HEK293 (cell line): ENCODE measurements at regions not wholly inside any gene's neighbourhood (a gene's known extent, or its start where the extent isn't known, plus 50 kb on each side); places are given as distances from the start of the nearest gene placed in this dataset.

Source experiments
- CTCF ChIA-PET: fragments of 350-600 bp; formaldehyde crosslinking; extraction: SDS; loops from one replicate; lab custom pipeline; 2021; ENCODE audit warnings: antibody characterized with exemption; lab: Yijun Ruan, JAX
- POLR2A ChIA-PET: fragments of 300-600 bp; formaldehyde crosslinking; extraction: SDS; loops from one replicate; lab custom pipeline; 2020; ENCODE audit warnings: antibody characterized with exemption, inconsistent platforms; lab: Yijun Ruan, JAX
- H3K27ac ChIP-seq: fragments of 200-500 bp; sonication (Bioruptor generic); 2 replicates; pipeline ENCODE4 v1.5.1; 2014; ENCODE audit warnings: low read depth, low read length, control low read depth, inconsistent platforms; ENCODE audit errors: extremely low read depth
- H3K36me3 ChIP-seq, 2 experiments: fragments of 200-500 bp in 1 of 2; sonication (Bioruptor generic) in 1 of 2; 1 replicate in 1 of 2; 2 replicates in 1 of 2; pipeline ENCODE4 v1.5.1; 2014 to 2017; ENCODE audit warnings: inconsistent platforms in 2 of 2, low read length in 2 of 2; ENCODE audit not compliant: control insufficient read depth in 2 of 2, insufficient read depth in 1 of 2
- H3K4me1 ChIP-seq: fragments of 200-500 bp; sonication (Bioruptor generic); 2 replicates; pipeline ENCODE4 v1.5.1; 2014; ENCODE audit warnings: mild to moderate bottlenecking, low read length, inconsistent platforms; ENCODE audit not compliant: control insufficient read depth, insufficient read depth
- H3K4me3 ChIP-seq: 2 replicates; pipeline ENCODE4 v1.5.1; 2011; ENCODE audit warnings: low read depth, mild to moderate bottlenecking, control low read depth, low read length, moderate library complexity
- H3K9me3 ChIP-seq: fragments of 200-500 bp; sonication (Bioruptor generic); 2 replicates; pipeline ENCODE4 v1.5.1; 2014; ENCODE audit warnings: low read depth, low read length, inconsistent platforms; ENCODE audit not compliant: control insufficient read depth, insufficient read depth
- ATF2 ChIP-seq: fragments of 450-650 bp; formaldehyde crosslinking; IDR thresholded peaks from 2 replicates; pipeline ENCODE4 v1.5.1; 2016; ENCODE audit warnings: missing biosample characterization, missing genetic modification characterization, low read depth
- BCL11A ChIP-seq: fragments of 450-650 bp; formaldehyde crosslinking; IDR thresholded peaks from 2 replicates; pipeline ENCODE4 v1.5.1; 2016; ENCODE audit warnings: low read depth, missing biosample characterization, missing genetic modification characterization
- EGR2 ChIP-seq: fragments of 450-650 bp; formaldehyde crosslinking; IDR thresholded peaks from 2 replicates; pipeline ENCODE4 v1.5.1; 2016; ENCODE audit warnings: low read depth, missing biosample characterization, missing genetic modification characterization
- KLF7 ChIP-seq: fragments of 450-650 bp; formaldehyde crosslinking; IDR thresholded peaks from 2 replicates; pipeline ENCODE4 v1.5.1; 2016; ENCODE audit warnings: missing biosample characterization, missing genetic modification characterization, borderline replicate concordance
- PRDM1 ChIP-seq: fragments of 450-650 bp; formaldehyde crosslinking; IDR thresholded peaks from 2 replicates; pipeline ENCODE4; 2016; ENCODE audit warnings: missing biosample characterization, missing genetic modification characterization
- PRDM2 ChIP-seq: fragments of 450-650 bp; formaldehyde crosslinking; IDR thresholded peaks from 2 replicates; pipeline ENCODE4 v1.5.1; 2016; ENCODE audit warnings: missing biosample characterization, missing genetic modification characterization, borderline replicate concordance
- SALL2 ChIP-seq: fragments of 450-650 bp; formaldehyde crosslinking; IDR thresholded peaks from 2 replicates; pipeline ENCODE4 v1.5.0; 2017; ENCODE audit warnings: missing biosample characterization, mild to moderate bottlenecking, missing genetic modification characterization, borderline replicate concordance
- ZNF132 ChIP-seq: fragments of 450-650 bp; formaldehyde crosslinking; IDR thresholded peaks from 2 replicates; pipeline ENCODE4 v1.5.1; 2017; ENCODE audit warnings: missing biosample characterization, missing genetic modification characterization, borderline replicate concordance
- ZNF157 ChIP-seq: fragments of 450-650 bp; formaldehyde crosslinking; IDR thresholded peaks from 2 replicates; pipeline ENCODE4 v1.5.1; 2016; ENCODE audit warnings: missing biosample characterization, missing genetic modification characterization
- ZNF19 ChIP-seq: fragments of 450-650 bp; formaldehyde crosslinking; IDR thresholded peaks from 2 replicates; pipeline ENCODE4; 2016; ENCODE audit warnings: missing biosample characterization, missing genetic modification characterization, low read depth
- ZNF398 ChIP-seq: fragments of 450-650 bp; formaldehyde crosslinking; IDR thresholded peaks from 2 replicates; pipeline ENCODE4 v1.5.1; 2017; ENCODE audit warnings: missing biosample characterization, missing genetic modification characterization
- ZNF404 ChIP-seq: fragments of 450-650 bp; formaldehyde crosslinking; IDR thresholded peaks from 2 replicates; pipeline ENCODE4 v1.5.1; 2017; ENCODE audit warnings: missing biosample characterization, missing genetic modification characterization
- ZNF623 ChIP-seq: fragments of 450-650 bp; formaldehyde crosslinking; IDR thresholded peaks from 2 replicates; pipeline ENCODE4 v1.5.1; 2016; ENCODE audit warnings: missing biosample characterization, missing genetic modification characterization
- ZNF776 ChIP-seq: fragments of 450-650 bp; formaldehyde crosslinking; IDR thresholded peaks from 2 replicates; pipeline ENCODE4 v1.5.0; 2017; ENCODE audit warnings: missing biosample characterization, missing genetic modification characterization, borderline replicate concordance
- TF ChIP-seq, protein P1 (sequence below): fragments of 450-650 bp; formaldehyde crosslinking; IDR thresholded peaks from 2 replicates; pipeline ENCODE4 v1.5.1; 2016; ENCODE audit warnings: missing biosample characterization, missing genetic modification characterization
- TF ChIP-seq, protein P2 (sequence below): fragments of 450-650 bp; formaldehyde crosslinking; IDR thresholded peaks from 2 replicates; pipeline ENCODE4 v1.5.1; 2017; ENCODE audit warnings: missing biosample characterization, missing genetic modification characterization
- TF ChIP-seq, protein P3 (sequence below): fragments of 450-650 bp; IDR thresholded peaks from 2 replicates; pipeline ENCODE4 v1.5.1; 2018; ENCODE audit warnings: missing biosample characterization, missing genetic modification characterization

GRCh38 chr11:44377121-44377520 lies 67.2 kb upstream of the ALX4 start (continued):
- TF ChIP-seq PRDM2 (tag by site-specific recombination): no peak
- TF ChIP-seq, protein P1, sequence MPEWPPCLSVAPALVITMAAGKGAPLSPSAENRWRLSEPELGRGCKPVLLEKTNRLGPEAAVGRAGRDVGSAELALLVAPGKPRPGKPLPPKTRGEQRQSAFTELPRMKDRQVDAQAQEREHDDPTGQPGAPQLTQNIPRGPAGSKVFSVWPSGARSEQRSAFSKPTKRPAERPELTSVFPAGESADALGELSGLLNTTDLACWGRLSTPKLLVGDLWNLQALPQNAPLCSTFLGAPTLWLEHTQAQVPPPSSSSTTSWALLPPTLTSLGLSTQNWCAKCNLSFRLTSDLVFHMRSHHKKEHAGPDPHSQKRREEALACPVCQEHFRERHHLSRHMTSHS (tag by site-specific recombination): no peak
- TF ChIP-seq PRDM1 (tag by site-specific recombination): no peak
- TF ChIP-seq, protein P2, sequence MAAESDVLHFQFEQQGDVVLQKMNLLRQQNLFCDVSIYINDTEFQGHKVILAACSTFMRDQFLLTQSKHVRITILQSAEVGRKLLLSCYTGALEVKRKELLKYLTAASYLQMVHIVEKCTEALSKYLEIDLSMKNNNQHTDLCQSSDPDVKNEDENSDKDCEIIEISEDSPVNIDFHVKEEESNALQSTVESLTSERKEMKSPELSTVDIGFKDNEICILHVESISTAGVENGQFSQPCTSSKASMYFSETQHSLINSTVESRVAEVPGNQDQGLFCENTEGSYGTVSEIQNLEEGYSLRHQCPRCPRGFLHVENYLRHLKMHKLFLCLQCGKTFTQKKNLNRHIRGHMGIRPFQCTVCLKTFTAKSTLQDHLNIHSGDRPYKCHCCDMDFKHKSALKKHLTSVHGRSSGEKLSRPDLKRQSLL (tag by site-specific recombination): no peak

DNA sequence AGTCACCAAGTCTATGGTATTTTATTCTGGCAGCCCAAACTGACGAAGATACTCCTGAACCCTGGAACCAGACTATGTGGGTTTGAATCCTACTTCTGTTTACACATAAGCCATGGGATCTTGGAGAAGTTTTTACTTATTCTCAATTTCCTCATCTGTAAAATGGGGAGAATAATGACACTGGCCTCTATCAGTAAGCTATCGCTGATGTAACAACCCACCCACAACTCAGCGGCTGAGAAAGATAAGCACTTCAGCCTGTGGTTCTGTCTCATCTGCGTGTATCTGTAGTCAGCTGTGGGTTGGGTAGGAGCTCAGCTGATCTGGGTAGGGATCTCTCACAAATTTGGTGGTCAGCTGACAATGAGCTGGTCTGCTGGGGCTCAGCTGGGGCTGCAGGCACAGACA lies 68.0 kb upstream of the ALX4 start:
- H3K4me1 ChIP-seq: no peaks in the 10 kb centered on the region
- H3K27ac ChIP-seq: no peak overlapping the region
- H3K36me3 ChIP-seq: no peaks in the 10 kb centered on the region
- TF ChIP-seq ZNF776 (tag by site-specific recombination): no peak
- no peak for TF ChIP-seq ZNF398
- no peak for TF ChIP-seq ZNF132 (tag by site-specific recombination)
- TF ChIP-seq ZNF19 (tag by site-specific recombination): no peak
- TF ChIP-seq ZNF623 (tag by site-specific recombination): no peak
- no peak for TF ChIP-seq ZNF404
- TF ChIP-seq KLF7 (tag by site-specific recombination): no peak
- TF ChIP-seq, protein P3, sequence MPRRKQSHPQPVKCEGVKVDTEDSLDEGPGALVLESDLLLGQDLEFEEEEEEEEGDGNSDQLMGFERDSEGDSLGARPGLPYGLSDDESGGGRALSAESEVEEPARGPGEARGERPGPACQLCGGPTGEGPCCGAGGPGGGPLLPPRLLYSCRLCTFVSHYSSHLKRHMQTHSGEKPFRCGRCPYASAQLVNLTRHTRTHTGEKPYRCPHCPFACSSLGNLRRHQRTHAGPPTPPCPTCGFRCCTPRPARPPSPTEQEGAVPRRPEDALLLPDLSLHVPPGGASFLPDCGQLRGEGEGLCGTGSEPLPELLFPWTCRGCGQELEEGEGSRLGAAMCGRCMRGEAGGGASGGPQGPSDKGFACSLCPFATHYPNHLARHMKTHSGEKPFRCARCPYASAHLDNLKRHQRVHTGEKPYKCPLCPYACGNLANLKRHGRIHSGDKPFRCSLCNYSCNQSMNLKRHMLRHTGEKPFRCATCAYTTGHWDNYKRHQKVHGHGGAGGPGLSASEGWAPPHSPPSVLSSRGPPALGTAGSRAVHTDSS (tag by site-specific recombination): no peak
- no peak for TF ChIP-seq SALL2 (tag by site-specific recombination)
- no peak for TF ChIP-seq ATF2 (tag by site-specific recombination)
- TF ChIP-seq ZNF157 (tag by site-specific recombination): no peak
- no peak for TF ChIP-seq EGR2 (tag by site-specific recombination)
- no peak for TF ChIP-seq BCL11A (tag by site-specific recombination)
- ChIA-PET POLR2A (no interaction called here), CTCF (interaction anchor here (0.7 kb wide), 1 partner anchor 136 kb away, joined by 5 read pairs; no protein-coding TSS in a partner anchor)
- no peak overlapping the region for H3K4me3 ChIP-seq
- H3K9me3 ChIP-seq: no peaks in the 10 kb centered on the region
